ENCODE measurements at regions not wholly inside any gene's neighbourhood (a gene's known extent, or its start where the extent isn't known, plus 50 kb on each side); places are given as distances from the start of the nearest gene placed in this dataset.

DNA sequence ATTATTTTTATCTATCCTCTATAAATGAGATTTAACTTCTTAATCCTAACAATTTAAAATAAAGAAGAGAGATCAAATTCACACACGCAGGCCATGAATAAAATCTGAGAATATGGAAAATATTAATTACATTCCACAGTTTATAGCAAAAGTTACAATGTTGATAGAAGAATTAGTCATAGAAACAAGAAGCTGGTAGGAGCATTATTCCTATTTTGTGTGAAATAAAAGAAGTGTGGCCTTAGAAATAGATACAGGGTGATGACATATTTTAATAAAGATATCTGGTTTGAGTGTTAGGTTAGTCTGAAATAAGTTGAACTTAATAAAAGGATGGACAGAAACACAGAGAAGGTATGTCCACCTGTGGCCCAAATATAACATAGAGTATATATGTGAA lies 790.4 kb upstream of the NUDT12 start:
- ChIA-PET CTCF (interaction anchor here (0.7 kb wide), 1 partner anchor 220 kb away, joined by 3 read pairs; no protein-coding TSS in a partner anchor), POLR2A (no interaction called here)
- Histone ChIP-seq H3K36me3 (ENCODE audit: control insufficient read depth in 2 of 2, insufficient read depth in 1 of 2, low read length in 2 of 2) (no peaks in the 10 kb centered on the region), H3K27ac (ENCODE audit: extremely low read depth, low read depth, low read length) (no peak overlapping the region), H3K9me3 (ENCODE audit: control insufficient read depth, insufficient read depth, low read depth, low read length) (no peaks in the 10 kb centered on the region), H3K4me1 (ENCODE audit: control insufficient read depth, insufficient read depth, low read length) (no peaks in the 10 kb centered on the region), H3K4me3 (ENCODE audit: low read depth, low read length) (no peak overlapping the region)
- TF ChIP-seq ZFP41 (tag by site-specific recombination; IDR thresholded peaks at IDR 0.05; ENCODE audit: borderline replicate concordance): no peak
- TF ChIP-seq, protein P1, sequence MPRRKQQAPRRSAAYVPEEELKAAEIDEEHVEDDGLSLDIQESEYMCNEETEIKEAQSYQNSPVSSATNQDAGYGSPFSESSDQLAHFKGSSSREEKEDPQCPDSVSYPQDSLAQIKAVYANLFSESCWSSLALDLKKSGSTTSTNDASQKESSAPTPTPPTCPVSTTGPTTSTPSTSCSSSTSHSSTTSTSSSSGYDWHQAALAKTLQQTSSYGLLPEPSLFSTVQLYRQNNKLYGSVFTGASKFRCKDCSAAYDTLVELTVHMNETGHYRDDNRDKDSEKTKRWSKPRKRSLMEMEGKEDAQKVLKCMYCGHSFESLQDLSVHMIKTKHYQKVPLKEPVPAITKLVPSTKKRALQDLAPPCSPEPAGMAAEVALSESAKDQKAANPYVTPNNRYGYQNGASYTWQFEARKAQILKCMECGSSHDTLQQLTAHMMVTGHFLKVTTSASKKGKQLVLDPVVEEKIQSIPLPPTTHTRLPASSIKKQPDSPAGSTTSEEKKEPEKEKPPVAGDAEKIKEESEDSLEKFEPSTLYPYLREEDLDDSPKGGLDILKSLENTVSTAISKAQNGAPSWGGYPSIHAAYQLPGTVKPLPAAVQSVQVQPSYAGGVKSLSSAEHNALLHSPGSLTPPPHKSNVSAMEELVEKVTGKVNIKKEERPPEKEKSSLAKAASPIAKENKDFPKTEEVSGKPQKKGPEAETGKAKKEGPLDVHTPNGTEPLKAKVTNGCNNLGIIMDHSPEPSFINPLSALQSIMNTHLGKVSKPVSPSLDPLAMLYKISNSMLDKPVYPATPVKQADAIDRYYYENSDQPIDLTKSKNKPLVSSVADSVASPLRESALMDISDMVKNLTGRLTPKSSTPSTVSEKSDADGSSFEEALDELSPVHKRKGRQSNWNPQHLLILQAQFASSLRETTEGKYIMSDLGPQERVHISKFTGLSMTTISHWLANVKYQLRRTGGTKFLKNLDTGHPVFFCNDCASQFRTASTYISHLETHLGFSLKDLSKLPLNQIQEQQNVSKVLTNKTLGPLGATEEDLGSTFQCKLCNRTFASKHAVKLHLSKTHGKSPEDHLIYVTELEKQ (tag by site-specific recombination; IDR thresholded peaks at IDR 0.05; ENCODE audit: borderline replicate concordance): no peak
- TF ChIP-seq ZNF571 (tag by site-specific recombination; IDR thresholded peaks at IDR 0.05): no peak
- TF ChIP-seq ZNF366 (tag by site-specific recombination; conservative IDR thresholded peaks at IDR 0.05): no peak

DNA sequence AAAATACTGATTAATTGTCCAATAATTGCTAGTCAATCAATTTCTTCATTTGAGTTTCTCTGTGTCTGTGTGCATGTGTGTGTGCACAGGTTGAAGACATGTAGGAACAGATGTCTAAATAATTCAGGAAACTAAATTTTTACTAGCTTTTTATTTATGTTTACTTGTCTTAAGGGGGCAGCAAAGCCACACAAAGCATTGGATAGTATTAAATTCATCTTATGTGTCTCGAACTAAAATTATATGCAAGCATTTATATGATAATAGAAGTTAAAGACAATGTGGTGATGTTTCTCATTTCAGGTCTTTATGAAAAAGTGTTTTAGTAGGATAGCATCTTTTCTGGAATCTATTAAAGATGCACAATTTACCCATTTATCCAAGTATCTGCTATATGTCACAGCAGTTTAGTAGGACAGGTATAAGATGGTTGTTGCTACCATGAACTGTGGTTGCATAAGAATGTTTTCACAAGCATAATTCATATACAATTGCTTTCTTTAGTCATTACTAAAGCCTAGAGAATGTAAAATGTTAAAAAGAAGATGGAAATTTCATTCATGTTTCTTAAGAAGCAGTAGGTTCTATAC lies 784.6 kb upstream of the NUDT12 start:
- Histone ChIP-seq H3K4me1 (ENCODE audit: control insufficient read depth, insufficient read depth, low read length) (no peaks in the 10 kb centered on the region), H3K27ac (ENCODE audit: extremely low read depth, low read depth, low read length) (no peak overlapping the region), H3K9me3 (ENCODE audit: control insufficient read depth, insufficient read depth, low read depth, low read length) (no peaks in the 10 kb centered on the region), H3K4me3 (ENCODE audit: low read depth, low read length) (no peak overlapping the region), H3K36me3 (ENCODE audit: control insufficient read depth in 2 of 2, insufficient read depth in 1 of 2, low read length in 2 of 2) (no peaks in the 10 kb centered on the region)
- POLR2A ChIA-PET: no interaction called here
- CTCF ChIA-PET: interaction anchor here (0.6 to 1.1 kb wide), 4 partner anchors 16 to 1769 kb away, joined by 3 read pairs; no protein-coding TSS in a partner anchor
- TF ChIP-seq, protein P2, sequence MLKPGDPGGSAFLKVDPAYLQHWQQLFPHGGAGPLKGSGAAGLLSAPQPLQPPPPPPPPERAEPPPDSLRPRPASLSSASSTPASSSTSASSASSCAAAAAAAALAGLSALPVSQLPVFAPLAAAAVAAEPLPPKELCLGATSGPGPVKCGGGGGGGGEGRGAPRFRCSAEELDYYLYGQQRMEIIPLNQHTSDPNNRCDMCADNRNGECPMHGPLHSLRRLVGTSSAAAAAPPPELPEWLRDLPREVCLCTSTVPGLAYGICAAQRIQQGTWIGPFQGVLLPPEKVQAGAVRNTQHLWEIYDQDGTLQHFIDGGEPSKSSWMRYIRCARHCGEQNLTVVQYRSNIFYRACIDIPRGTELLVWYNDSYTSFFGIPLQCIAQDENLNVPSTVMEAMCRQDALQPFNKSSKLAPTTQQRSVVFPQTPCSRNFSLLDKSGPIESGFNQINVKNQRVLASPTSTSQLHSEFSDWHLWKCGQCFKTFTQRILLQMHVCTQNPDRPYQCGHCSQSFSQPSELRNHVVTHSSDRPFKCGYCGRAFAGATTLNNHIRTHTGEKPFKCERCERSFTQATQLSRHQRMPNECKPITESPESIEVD (tag by site-specific recombination; IDR thresholded peaks at IDR 0.05): no peak
- TF ChIP-seq, protein P3, sequence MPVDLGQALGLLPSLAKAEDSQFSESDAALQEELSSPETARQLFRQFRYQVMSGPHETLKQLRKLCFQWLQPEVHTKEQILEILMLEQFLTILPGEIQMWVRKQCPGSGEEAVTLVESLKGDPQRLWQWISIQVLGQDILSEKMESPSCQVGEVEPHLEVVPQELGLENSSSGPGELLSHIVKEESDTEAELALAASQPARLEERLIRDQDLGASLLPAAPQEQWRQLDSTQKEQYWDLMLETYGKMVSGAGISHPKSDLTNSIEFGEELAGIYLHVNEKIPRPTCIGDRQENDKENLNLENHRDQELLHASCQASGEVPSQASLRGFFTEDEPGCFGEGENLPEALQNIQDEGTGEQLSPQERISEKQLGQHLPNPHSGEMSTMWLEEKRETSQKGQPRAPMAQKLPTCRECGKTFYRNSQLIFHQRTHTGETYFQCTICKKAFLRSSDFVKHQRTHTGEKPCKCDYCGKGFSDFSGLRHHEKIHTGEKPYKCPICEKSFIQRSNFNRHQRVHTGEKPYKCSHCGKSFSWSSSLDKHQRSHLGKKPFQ (tag by site-specific recombination; IDR thresholded peaks at IDR 0.05): no peak
- TF ChIP-seq ZNF416 (tag by site-specific recombination; IDR thresholded peaks at IDR 0.05): no peak
- TF ChIP-seq, protein P4, sequence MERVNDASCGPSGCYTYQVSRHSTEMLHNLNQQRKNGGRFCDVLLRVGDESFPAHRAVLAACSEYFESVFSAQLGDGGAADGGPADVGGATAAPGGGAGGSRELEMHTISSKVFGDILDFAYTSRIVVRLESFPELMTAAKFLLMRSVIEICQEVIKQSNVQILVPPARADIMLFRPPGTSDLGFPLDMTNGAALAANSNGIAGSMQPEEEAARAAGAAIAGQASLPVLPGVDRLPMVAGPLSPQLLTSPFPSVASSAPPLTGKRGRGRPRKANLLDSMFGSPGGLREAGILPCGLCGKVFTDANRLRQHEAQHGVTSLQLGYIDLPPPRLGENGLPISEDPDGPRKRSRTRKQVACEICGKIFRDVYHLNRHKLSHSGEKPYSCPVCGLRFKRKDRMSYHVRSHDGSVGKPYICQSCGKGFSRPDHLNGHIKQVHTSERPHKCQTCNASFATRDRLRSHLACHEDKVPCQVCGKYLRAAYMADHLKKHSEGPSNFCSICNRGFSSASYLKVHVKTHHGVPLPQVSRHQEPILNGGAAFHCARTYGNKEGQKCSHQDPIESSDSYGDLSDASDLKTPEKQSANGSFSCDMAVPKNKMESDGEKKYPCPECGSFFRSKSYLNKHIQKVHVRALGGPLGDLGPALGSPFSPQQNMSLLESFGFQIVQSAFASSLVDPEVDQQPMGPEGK (tag by site-specific recombination; IDR thresholded peaks at IDR 0.05): no peak
- TF ChIP-seq BCL11B (tag by site-specific recombination; IDR thresholded peaks at IDR 0.05; ENCODE audit: low read depth): no peak
- no peak for TF ChIP-seq ZNF155 (tag by site-specific recombination; IDR thresholded peaks at IDR 0.05)
- TF ChIP-seq ZNF302 (tag by site-specific recombination; IDR thresholded peaks at IDR 0.05; ENCODE audit: low read depth): no peak
- TF ChIP-seq MEIS1 (CRISPR knock-in tag; IDR thresholded peaks at IDR 0.05; ENCODE audit: borderline replicate concordance): no peak
- no peak for TF ChIP-seq ZNF558 (tag by site-specific recombination; IDR thresholded peaks at IDR 0.05)
- TF ChIP-seq, protein P5, sequence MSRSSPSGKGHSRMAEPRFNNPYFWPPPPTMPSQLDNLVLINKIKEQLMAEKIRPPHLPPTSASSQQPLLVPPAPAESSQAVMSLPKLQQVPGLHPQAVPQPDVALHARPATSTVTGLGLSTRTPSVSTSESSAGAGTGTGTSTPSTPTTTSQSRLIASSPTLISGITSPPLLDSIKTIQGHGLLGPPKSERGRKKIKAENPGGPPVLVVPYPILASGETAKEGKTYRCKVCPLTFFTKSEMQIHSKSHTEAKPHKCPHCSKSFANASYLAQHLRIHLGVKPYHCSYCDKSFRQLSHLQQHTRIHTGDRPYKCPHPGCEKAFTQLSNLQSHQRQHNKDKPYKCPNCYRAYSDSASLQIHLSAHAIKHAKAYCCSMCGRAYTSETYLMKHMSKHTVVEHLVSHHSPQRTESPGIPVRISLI (tag by site-specific recombination; IDR thresholded peaks at IDR 0.05): no peak
- TF ChIP-seq, protein P6, sequence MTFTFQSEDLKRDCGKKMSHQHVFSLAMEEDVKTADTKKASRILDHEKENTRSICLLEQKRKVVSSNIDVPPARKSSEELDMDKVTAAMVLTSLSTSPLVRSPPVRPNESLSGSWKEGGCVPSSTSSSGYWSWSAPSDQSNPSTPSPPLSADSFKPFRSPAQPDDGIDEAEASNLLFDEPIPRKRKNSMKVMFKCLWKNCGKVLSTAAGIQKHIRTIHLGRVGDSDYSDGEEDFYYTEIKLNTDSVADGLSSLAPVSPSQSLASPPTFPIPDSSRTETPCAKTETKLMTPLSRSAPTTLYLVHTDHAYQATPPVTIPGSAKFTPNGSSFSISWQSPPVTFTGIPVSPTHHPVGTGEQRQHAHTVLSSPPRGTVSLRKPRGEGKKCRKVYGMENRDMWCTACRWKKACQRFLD (tag by site-specific recombination; IDR thresholded peaks at IDR 0.05): no peak

All from HEK293 (cell line).